GM12878 (cell line): ENCODE measurements at regions not wholly inside any gene's neighbourhood (a gene's known extent, or its start where the extent isn't known, plus 50 kb on each side); places are given as distances from the start of the nearest gene placed in this dataset.

Source experiments
- BACH1 ChIP-seq: fragments of 450-650 bp; IDR thresholded peaks from 2 replicates; pipeline ENCODE4 v1.6.1; 2017; ENCODE audit warnings: mild to moderate bottlenecking, borderline replicate concordance
- CHD1 ChIP-seq: IDR thresholded peaks from 2 replicates; pipeline ENCODE4 v1.6.1; 2012; ENCODE audit warnings: low read depth, low read length, improper control_type of control experiment
- FOXM1 ChIP-seq: IDR thresholded peaks from 2 replicates; pipeline ENCODE4 v1.6.1; 2012; ENCODE audit warnings: low read depth, mild to moderate bottlenecking, inconsistent platforms, low read length, moderate library complexity
- IRF3 ChIP-seq: fragments of 450-650 bp; IDR thresholded peaks from 2 replicates; pipeline ENCODE4 v1.6.1; 2014; ENCODE audit warnings: mild to moderate bottlenecking
- KDM1A ChIP-seq: fragments of 200-600 bp; sonication (generic); IDR thresholded peaks from 2 replicates; pipeline ENCODE4 v1.6.1; 2016; ENCODE audit warnings: borderline replicate concordance
- LARP7 ChIP-seq: fragments of 450-650 bp; IDR thresholded peaks from 2 replicates; pipeline ENCODE4 v1.6.1; 2017; ENCODE audit warnings: mild to moderate bottlenecking
- MEF2A ChIP-seq: IDR thresholded peaks from 2 replicates; pipeline ENCODE4 v1.6.1; 2011; ENCODE audit warnings: low read depth, mild to moderate bottlenecking, low read length, moderate library complexity; ENCODE audit not compliant: insufficient read depth
- NFYB ChIP-seq: IDR thresholded peaks from 2 replicates; pipeline ENCODE4 v1.6.1; 2011; ENCODE audit warnings: low read depth, mild to moderate bottlenecking, low read length, improper control_type of control experiment, moderate library complexity; ENCODE audit not compliant: insufficient read depth
- POLR2AphosphoS5 ChIP-seq: IDR thresholded peaks from 2 replicates; pipeline ENCODE4 v1.6.1; 2011; ENCODE audit warnings: mild to moderate bottlenecking, low read length, inconsistent platforms
- RELB ChIP-seq: fragments of 450-650 bp; IDR thresholded peaks from 2 replicates; pipeline ENCODE4 v1.6.1; 2017; ENCODE audit warnings: low read depth, mild to moderate bottlenecking, moderate library complexity
- RUNX3 ChIP-seq: IDR thresholded peaks from 2 replicates; pipeline ENCODE4 v1.6.1; 2012; ENCODE audit warnings: low read length, inconsistent platforms
- SIN3A ChIP-seq: IDR thresholded peaks from 2 replicates; pipeline ENCODE4 v1.6.1; 2012; ENCODE audit warnings: low read depth, low read length, improper control_type of control experiment
- SREBF2 ChIP-seq: IDR thresholded peaks from 2 replicates; pipeline ENCODE4 v1.6.1; 2012; ENCODE audit warnings: mild to moderate bottlenecking, low read length
- SUPT20H ChIP-seq: IDR thresholded peaks from 2 replicates; pipeline ENCODE4 v1.6.1; 2011; ENCODE audit warnings: low read depth, mild to moderate bottlenecking, low read length, moderate library complexity, borderline replicate concordance; ENCODE audit not compliant: control insufficient read depth
- TAF1 ChIP-seq: IDR thresholded peaks from 2 replicates; pipeline ENCODE4 v1.6.1; 2011; ENCODE audit warnings: mild to moderate bottlenecking, low read depth, low read length, borderline replicate concordance
- TARDBP ChIP-seq: IDR thresholded peaks from 2 replicates; pipeline ENCODE4 v1.6.1; 2016; ENCODE audit warnings: borderline replicate concordance
- TF ChIP-seq, protein P1 (sequence below): fragments of 450-650 bp; conservative IDR thresholded peaks from 2 replicates; pipeline ENCODE4 v1.6.1; 2017; ENCODE audit warnings: mild to moderate bottlenecking, moderate library complexity
- TF ChIP-seq, protein P2 (sequence below), 3 experiments: IDR thresholded peaks in 2 of 3; conservative IDR thresholded peaks in 1 of 3; 2 replicates each; pipeline ENCODE4 v1.5.1; 2011; ENCODE audit warnings: low read depth in 3 of 3, low read length in 3 of 3, mild to moderate bottlenecking in 3 of 3, control low read depth in 2 of 3, moderate library complexity in 2 of 3, inconsistent platforms in 1 of 3, mixed read lengths in 1 of 3; ENCODE audit not compliant: control insufficient read depth in 2 of 3, insufficient read depth in 1 of 3; ENCODE audit errors: extremely low read depth in 1 of 3
- TF ChIP-seq, protein P3 (sequence below): fragments of 150-350 bp; IDR thresholded peaks from 2 replicates; pipeline ENCODE4 v1.6.1; 2014; ENCODE audit warnings: mild to moderate bottlenecking, low read depth, low read length
- TF ChIP-seq, protein P4 (sequence below): IDR thresholded peaks from 2 replicates; pipeline ENCODE4 v1.6.1; 2012; ENCODE audit warnings: low read depth, low read length, improper control_type of control experiment
- TF ChIP-seq, protein P5 (sequence below): fragments of 450-650 bp; IDR thresholded peaks from 2 replicates; pipeline ENCODE4 v1.6.1; 2017; ENCODE audit warnings: mild to moderate bottlenecking

DNA sequence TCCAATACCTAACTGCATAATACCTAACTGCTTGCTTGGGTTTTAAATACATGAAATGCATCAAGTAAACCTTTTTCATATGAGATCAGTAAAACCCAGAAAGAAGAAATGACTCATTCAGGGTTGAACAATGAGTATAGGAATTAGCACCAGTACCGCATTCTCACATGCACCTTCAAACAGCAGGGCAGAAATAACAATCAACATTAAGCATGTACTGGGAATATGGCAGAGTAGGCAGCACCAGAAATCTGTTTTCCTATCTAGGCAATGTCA, 850.3 kb upstream of the SORCS1 start (continued):
- TF ChIP-seq, protein P1, sequence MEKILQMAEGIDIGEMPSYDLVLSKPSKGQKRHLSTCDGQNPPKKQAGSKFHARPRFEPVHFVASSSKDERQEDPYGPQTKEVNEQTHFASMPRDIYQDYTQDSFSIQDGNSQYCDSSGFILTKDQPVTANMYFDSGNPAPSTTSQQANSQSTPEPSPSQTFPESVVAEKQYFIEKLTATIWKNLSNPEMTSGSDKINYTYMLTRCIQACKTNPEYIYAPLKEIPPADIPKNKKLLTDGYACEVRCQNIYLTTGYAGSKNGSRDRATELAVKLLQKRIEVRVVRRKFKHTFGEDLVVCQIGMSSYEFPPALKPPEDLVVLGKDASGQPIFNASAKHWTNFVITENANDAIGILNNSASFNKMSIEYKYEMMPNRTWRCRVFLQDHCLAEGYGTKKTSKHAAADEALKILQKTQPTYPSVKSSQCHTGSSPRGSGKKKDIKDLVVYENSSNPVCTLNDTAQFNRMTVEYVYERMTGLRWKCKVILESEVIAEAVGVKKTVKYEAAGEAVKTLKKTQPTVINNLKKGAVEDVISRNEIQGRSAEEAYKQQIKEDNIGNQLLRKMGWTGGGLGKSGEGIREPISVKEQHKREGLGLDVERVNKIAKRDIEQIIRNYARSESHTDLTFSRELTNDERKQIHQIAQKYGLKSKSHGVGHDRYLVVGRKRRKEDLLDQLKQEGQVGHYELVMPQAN = no peak
- TF ChIP-seq, protein P2, sequence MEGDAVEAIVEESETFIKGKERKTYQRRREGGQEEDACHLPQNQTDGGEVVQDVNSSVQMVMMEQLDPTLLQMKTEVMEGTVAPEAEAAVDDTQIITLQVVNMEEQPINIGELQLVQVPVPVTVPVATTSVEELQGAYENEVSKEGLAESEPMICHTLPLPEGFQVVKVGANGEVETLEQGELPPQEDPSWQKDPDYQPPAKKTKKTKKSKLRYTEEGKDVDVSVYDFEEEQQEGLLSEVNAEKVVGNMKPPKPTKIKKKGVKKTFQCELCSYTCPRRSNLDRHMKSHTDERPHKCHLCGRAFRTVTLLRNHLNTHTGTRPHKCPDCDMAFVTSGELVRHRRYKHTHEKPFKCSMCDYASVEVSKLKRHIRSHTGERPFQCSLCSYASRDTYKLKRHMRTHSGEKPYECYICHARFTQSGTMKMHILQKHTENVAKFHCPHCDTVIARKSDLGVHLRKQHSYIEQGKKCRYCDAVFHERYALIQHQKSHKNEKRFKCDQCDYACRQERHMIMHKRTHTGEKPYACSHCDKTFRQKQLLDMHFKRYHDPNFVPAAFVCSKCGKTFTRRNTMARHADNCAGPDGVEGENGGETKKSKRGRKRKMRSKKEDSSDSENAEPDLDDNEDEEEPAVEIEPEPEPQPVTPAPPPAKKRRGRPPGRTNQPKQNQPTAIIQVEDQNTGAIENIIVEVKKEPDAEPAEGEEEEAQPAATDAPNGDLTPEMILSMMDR (IDR thresholded peaks at IDR 0.05 in 2 of 3, conservative IDR thresholded peaks at IDR 0.05 in 1 of 3; ENCODE audit: control insufficient read depth in 2 of 3, extremely low read depth in 1 of 3, insufficient read depth in 1 of 3, low read depth in 3 of 3, low read length in 3 of 3) = no peak
- TF ChIP-seq TARDBP = no peak
- TF ChIP-seq SREBF2 = no peak
- peak; percentile 85; the same call in 1 of the 2 replicates for TF ChIP-seq FOXM1
- no peak for TF ChIP-seq LARP7
- TF ChIP-seq NFYB = no peak
- TF ChIP-seq MEF2A = no peak
- no peak for TF ChIP-seq CHD1
- peak; percentile 92; the same call in 1 of the 2 replicates for TF ChIP-seq BACH1
- TF ChIP-seq KDM1A = no peak
- TF ChIP-seq, protein P3, sequence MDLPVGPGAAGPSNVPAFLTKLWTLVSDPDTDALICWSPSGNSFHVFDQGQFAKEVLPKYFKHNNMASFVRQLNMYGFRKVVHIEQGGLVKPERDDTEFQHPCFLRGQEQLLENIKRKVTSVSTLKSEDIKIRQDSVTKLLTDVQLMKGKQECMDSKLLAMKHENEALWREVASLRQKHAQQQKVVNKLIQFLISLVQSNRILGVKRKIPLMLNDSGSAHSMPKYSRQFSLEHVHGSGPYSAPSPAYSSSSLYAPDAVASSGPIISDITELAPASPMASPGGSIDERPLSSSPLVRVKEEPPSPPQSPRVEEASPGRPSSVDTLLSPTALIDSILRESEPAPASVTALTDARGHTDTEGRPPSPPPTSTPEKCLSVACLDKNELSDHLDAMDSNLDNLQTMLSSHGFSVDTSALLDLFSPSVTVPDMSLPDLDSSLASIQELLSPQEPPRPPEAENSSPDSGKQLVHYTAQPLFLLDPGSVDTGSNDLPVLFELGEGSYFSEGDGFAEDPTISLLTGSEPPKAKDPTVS = no peak
- TF ChIP-seq SIN3A = no peak
- peak; percentile 81; the same call in 1 of the 2 replicates for TF ChIP-seq RELB
- TF ChIP-seq TAF1 = no peak
- TF ChIP-seq, protein P4, sequence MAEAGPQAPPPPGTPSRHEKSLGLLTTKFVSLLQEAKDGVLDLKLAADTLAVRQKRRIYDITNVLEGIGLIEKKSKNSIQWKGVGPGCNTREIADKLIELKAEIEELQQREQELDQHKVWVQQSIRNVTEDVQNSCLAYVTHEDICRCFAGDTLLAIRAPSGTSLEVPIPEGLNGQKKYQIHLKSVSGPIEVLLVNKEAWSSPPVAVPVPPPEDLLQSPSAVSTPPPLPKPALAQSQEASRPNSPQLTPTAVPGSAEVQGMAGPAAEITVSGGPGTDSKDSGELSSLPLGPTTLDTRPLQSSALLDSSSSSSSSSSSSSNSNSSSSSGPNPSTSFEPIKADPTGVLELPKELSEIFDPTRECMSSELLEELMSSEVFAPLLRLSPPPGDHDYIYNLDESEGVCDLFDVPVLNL = no peak
- peak; percentile 91 for TF ChIP-seq RUNX3
- TF ChIP-seq, protein P5, sequence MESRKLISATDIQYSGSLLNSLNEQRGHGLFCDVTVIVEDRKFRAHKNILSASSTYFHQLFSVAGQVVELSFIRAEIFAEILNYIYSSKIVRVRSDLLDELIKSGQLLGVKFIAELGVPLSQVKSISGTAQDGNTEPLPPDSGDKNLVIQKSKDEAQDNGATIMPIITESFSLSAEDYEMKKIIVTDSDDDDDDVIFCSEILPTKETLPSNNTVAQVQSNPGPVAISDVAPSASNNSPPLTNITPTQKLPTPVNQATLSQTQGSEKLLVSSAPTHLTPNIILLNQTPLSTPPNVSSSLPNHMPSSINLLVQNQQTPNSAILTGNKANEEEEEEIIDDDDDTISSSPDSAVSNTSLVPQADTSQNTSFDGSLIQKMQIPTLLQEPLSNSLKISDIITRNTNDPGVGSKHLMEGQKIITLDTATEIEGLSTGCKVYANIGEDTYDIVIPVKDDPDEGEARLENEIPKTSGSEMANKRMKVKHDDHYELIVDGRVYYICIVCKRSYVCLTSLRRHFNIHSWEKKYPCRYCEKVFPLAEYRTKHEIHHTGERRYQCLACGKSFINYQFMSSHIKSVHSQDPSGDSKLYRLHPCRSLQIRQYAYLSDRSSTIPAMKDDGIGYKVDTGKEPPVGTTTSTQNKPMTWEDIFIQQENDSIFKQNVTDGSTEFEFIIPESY = no peak
- no peak for TF ChIP-seq POLR2AphosphoS5
- no peak for TF ChIP-seq SUPT20H
- no peak for TF ChIP-seq IRF3
